Neural progenitor cell (in vitro differentiated cells): ENCODE measurements at regions not wholly inside any gene's neighbourhood (a gene's known extent, or its start where the extent isn't known, plus 50 kb on each side); places are given as distances from the start of the nearest gene placed in this dataset.

Source experiments
- EZH2 ChIP-seq: fragments of 200-600 bp; sonication (generic); IDR thresholded peaks from 2 replicates; pipeline ENCODE4 v1.6.1; 2017; ENCODE audit warnings: antibody characterized with exemption, mild to moderate bottlenecking, moderate library complexity
- EZH2phosphoT487 ChIP-seq: fragments of 200-600 bp; sonication (generic); IDR thresholded peaks from 2 replicates; pipeline ENCODE4 v1.6.1; 2017; ENCODE audit warnings: antibody characterized with exemption
- TF ChIP-seq, protein P1 (sequence below): fragments of 200-600 bp; sonication (generic); IDR thresholded peaks from 2 replicates; pipeline ENCODE4 v1.5.1; 2017; ENCODE audit warnings: antibody characterized with exemption, mild to moderate bottlenecking

DNA sequence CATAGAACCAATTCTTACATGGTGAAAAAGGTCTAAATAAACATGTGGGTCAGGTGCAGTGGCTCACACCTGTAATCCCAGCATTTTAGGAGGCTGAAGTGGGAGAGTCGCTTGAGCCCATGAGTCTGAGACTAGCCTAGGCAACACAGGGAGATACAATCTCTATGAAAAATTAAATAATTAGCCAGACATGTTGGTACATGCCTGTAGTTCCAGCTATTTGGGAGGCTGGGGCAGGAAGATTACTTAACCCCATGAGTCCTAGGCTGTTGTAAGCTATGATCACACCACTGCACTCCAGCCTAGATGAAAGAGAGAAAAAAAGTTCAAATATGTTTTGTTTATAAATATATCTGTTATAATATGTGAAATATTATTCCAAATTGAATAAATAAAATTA lies 643.6 kb downstream of the IPMK start:
- TF ChIP-seq EZH2 (no peak), EZH2phosphoT487 (no peak)
- TF ChIP-seq, protein P1, sequence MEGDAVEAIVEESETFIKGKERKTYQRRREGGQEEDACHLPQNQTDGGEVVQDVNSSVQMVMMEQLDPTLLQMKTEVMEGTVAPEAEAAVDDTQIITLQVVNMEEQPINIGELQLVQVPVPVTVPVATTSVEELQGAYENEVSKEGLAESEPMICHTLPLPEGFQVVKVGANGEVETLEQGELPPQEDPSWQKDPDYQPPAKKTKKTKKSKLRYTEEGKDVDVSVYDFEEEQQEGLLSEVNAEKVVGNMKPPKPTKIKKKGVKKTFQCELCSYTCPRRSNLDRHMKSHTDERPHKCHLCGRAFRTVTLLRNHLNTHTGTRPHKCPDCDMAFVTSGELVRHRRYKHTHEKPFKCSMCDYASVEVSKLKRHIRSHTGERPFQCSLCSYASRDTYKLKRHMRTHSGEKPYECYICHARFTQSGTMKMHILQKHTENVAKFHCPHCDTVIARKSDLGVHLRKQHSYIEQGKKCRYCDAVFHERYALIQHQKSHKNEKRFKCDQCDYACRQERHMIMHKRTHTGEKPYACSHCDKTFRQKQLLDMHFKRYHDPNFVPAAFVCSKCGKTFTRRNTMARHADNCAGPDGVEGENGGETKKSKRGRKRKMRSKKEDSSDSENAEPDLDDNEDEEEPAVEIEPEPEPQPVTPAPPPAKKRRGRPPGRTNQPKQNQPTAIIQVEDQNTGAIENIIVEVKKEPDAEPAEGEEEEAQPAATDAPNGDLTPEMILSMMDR: no peak
